GM21717 (cell line): ENCODE measurements at regions not wholly inside any gene's neighbourhood (a gene's known extent, or its start where the extent isn't known, plus 50 kb on each side); places are given as distances from the start of the nearest gene placed in this dataset.
A peak's percentile ranks its signal among the peaks of the same experiment; 100 is the strongest.
"Not testable (repeated sequence)": the region's sequence is repeated elsewhere in the genome, so short reads cannot be mapped to it uniquely, and the experiment has no call there.

Experiments
- ATAC-seq: cut with Tn5 transposase; IDR thresholded peaks from one replicate; pipeline ENCODE4 v1.9.1; 2021; ENCODE audit warnings: mild to moderate bottlenecking, moderate library complexity; ENCODE audit not compliant: unreplicated experiment

DNA sequence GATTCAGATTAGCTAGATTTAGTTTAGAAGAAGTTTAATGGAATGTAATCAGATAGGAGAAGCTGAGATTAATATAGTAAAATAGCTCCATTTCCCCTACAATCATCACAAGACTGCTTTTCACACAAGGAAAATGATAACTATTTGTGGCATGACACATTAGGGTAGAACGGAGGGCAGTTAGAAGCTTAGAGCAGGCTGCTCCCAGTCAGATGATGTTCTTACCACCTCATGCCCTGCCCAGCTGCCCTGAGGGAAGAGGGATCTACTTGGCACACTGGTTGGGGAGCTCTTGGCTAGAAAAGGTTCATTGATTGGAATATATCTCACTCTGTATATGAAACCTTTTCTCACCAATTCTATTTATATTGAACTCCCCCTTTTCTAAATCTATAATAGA lies 180.7 kb upstream of the IL15 start:
- ATAC-seq = no peak

- no peak for ATAC-seq
Observed at GRCh38 chr4:141457653-141458052, 178.7 kb upstream of the IL15 start.

GRCh38 chr4:141458501-141458900 lies 177.9 kb upstream of the IL15 start:
- no peak for ATAC-seq

GRCh38 chr4:141459020-141459419 lies 177.4 kb upstream of the IL15 start:
- ATAC-seq = no peak

- no peak for ATAC-seq
Observed at GRCh38 chr4:141462361-141462760, 174.0 kb upstream of the IL15 start.

- ATAC-seq = no peak
Observed at GRCh38 chr4:141463678-141464077, 172.7 kb upstream of the IL15 start.

DNA sequence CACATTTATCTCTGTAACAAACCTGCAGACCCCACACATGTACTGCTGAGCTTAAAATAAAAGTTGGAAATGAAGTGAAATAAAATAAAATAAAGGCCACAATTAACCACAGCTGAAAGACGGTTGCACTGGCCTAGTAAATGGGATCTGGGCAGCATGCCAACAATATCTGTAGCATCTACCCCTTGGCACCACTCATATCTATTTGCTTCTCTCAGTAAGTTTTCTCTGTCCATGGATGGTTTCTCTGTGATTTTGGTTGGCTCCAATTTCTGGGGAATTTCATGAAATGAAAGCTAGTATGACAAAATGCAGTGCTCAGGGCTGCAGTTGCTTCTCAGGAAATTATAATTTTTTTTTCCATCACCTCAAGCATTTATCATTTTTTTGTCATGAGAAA lies 172.0 kb upstream of the IL15 start:
- ATAC-seq = no peak

DNA sequence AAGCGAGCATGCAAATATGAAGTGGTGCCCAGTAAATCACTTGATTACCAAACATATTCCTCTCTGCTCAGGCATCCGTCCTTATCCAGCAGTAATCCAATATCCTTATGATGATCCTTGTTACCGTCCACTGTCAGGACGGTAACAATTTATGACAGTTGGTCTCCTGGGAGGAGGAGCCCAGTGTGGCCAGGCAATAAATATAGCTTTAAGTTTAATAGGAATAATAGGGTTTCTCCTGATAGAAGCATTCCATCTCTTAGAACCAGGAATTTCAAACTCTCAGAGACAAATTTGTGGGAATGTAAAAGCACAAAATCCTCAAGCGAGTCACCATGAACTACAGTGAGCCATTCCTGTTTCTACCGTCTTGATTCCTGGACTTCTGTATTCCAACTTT lies 171.2 kb upstream of the IL15 start:
- ATAC-seq = no peak

- ATAC-seq = no peak
Observed at GRCh38 chr4:141467225-141467624, 169.2 kb upstream of the IL15 start.

- no peak for ATAC-seq
Observed at GRCh38 chr4:141469392-141469791, 167.0 kb upstream of the IL15 start.

GRCh38 chr4:141473026-141473540 lies 163.3 kb upstream of the IL15 start:
- ATAC-seq = no peak

GRCh38 chr4:141473952-141474351 lies 162.4 kb upstream of the IL15 start:
- ATAC-seq = no peak

DNA sequence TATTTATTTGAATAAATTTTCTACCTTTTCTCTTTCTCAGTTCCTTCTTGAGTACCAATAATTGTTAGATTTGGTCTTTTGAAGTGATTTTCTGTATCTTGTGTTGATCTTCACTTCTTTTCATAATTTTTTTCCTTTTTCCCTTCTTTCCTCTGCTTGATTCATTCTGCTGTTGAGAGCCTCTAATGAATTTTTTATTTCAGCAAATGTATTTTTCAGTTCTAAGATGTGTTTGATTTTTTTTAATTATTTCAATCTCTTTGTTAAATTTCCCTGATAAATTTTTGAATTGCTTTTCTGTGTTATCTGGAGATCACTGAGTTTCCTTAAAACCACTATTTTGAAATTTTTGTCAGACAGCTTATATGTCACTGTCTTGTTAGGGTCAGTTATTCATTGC lies 155.4 kb upstream of the IL15 start:
- no peak for ATAC-seq

GRCh38 chr4:141484298-141484697 lies 152.1 kb upstream of the IL15 start:
- not testable (repeated sequence) for ATAC-seq

DNA sequence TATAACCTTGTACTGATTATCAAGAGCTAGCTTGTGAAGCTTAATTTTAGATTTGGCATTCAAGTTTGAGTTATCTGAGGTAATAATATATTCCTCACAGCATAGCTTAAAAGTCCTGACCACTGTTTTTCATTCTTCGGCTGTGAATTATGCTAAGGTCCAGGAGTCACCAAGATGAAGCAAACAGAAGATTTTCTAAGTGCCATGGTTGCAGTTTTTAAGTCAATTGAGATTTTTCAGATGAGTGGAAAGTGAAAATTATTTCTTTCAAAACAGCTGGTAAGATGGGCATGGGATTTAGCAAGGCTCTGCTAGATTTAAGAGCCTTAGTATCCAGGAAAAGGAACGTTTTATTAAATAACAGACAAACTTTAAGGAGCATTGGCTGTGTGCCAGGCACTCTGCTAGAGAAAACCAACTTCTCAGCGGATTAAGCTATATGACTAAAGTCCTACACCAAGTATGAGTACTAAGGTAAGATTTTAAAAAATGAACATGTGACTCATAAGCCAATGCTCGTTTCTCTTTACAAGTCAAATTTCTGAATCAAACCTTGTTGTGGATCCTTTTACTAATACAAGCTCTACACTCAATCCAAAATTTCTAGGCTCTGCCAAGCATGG lies 149.9 kb upstream of the IL15 start:
- ATAC-seq = no peak

GRCh38 chr4:141497627-141498026 lies 138.8 kb upstream of the IL15 start:
- peak; percentile 92 for ATAC-seq

DNA sequence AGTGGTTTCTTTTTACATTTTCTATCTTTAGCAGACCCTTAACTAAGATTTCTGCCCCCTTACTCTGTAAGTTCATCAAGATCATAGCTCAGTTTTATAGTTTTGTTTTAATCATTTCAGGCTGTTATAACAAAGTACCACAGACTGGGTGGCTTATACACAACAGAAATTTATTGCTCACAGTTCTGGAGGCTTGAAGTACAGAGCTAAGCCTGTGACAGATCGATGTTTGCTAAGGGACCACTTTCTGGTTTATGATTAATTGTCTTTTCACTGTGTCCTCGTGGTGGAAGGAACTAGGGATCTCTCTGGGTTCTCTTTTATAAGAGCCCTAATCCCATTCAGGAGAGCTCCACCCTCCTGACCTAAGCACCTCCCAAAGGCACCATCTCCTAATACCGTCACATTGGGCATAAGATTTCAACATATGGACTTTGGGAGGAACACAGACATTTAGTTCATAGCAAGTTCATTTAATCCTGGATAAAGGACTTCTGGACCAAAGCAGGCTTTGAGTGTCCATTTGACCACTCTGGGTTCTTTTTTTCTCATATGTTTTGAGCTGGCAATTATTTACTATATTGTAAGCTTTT lies 137.0 kb upstream of the IL15 start:
- ATAC-seq = no peak

- no peak for ATAC-seq
Observed at GRCh38 chr4:141501395-141501794, 135.0 kb upstream of the IL15 start.

- no peak for ATAC-seq
Observed at GRCh38 chr4:141501931-141502330, 134.5 kb upstream of the IL15 start.

GRCh38 chr4:141502755-141503154 lies 133.6 kb upstream of the IL15 start:
- ATAC-seq = no peak

DNA sequence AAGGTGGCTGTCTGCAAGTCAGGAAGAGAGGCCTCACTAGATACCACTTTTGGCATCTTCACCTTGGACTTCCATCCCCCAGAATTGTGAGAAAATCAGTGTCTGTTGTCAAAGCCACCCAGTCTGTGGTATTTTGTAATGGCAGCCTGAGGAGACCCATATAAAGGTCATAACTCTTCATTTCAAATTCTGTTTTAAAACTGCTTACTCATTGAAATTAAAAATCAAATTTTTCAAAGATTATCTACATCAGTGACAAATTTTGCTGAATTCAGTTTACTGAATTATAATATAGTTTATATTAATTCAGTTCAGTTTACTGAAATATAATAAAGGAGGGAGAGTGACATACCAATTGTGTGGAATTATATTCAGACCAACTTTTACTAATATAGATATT lies 133.1 kb upstream of the IL15 start:
- no peak for ATAC-seq

GRCh38 chr4:141511055-141511454 lies 125.3 kb upstream of the IL15 start:
- ATAC-seq = no peak

DNA sequence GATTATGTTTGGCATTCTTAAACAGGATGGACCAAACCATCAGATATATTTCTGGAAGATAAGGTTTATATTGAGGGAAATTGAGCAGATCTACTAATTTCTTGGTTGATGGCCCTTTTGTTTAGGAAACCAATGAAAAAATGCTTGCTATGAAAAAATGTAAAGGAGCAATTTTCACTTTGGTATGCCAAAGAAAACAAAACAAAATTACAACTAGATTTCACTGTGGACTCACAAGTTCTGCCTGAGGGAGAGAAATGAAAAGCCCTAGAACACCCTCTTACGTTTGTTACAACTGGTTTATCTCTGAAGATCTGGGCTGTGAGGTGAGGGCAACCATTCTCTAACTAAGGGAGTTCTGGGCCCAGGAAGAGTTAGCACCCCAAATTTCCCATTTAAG lies 122.5 kb upstream of the IL15 start:
- no peak for ATAC-seq
